Suprapubic skin (tissue), 4 donors: ENCODE measurements at regions not wholly inside any gene's neighbourhood (a gene's known extent, or its start where the extent isn't known, plus 50 kb on each side); places are given as distances from the start of the nearest gene placed in this dataset.
"Not testable (repeated sequence)": the region's sequence is repeated elsewhere in the genome, so short reads cannot be mapped to it uniquely, and the experiment has no call there.

Source experiments
- DNase-seq, 2 donors: peaks; one replicate each; pipeline ENCODE4 v3.0.0-alpha.2; 2019; ENCODE audit warnings: low spot score in 2 of 2
- H3K27ac ChIP-seq: fragments of 200-600 bp; sonication (generic); one replicate; pipeline ENCODE4 v1.5.1; 2019
- H3K27me3 ChIP-seq: fragments of 200-600 bp; sonication (generic); one replicate; pipeline ENCODE4 v1.5.1; 2019
- H3K36me3 ChIP-seq: fragments of 200-600 bp; sonication (generic); one replicate; pipeline ENCODE4 v1.5.1; 2019
- H3K4me1 ChIP-seq: fragments of 200-600 bp; sonication (generic); one replicate; pipeline ENCODE4 v1.5.1; 2019
- H3K4me3 ChIP-seq: fragments of 200-600 bp; sonication (generic); one replicate; pipeline ENCODE4 v1.5.1; 2019; ENCODE audit warnings: mild to moderate bottlenecking
- H3K9me3 ChIP-seq: fragments of 200-600 bp; sonication (generic); one replicate; pipeline ENCODE4 v1.5.1; 2019
- CTCF ChIP-seq, 2 donors: fragments of 200-600 bp in 1 of 2; fragments of 450-650 bp in 1 of 2; sonication (generic) in 1 of 2; IDR thresholded peaks; one replicate each; pipeline ENCODE4 v1.5.1; 2016 to 2019; ENCODE audit warnings: antibody characterized with exemption in 2 of 2, mild to moderate bottlenecking in 1 of 2, moderate library complexity in 1 of 2
- EP300 ChIP-seq: sonication (generic); formaldehyde crosslinking; IDR thresholded peaks from one replicate; pipeline ENCODE4 v1.6.1; 2017; ENCODE audit warnings: antibody characterized with exemption
- POLR2A ChIP-seq, 2 donors: fragments of 450-650 bp; IDR thresholded peaks; one replicate each; pipeline ENCODE4 v1.6.1; 2017; ENCODE audit warnings: antibody characterized with exemption in 2 of 2, mild to moderate bottlenecking in 2 of 2, moderate library complexity in 2 of 2
- POLR2AphosphoS5 ChIP-seq, 3 donors: sonication (generic); formaldehyde crosslinking; IDR thresholded peaks; one replicate each; pipeline ENCODE4 v1.6.1; 2017; ENCODE audit warnings: antibody characterized with exemption in 3 of 3
- WGBS: methylation state at CpG from one replicate; pipeline ENCODE4 v1.1.5; 2018; 5-methylcytosine and 5-hydroxymethylcytosine counted together

- Histone ChIP-seq H3K4me3 (no peak overlapping the region), H3K4me1 (peaks cover 23% of the 10 kb centered on the region), H3K9me3 (no peaks in the 10 kb centered on the region), H3K36me3 (no peaks in the 10 kb centered on the region), H3K27ac (no peak overlapping the region), H3K27me3 (peaks cover 8% of the 10 kb centered on the region)
- WGBS: 61% methylated on average over 8 of the region's 8 CpGs
- TF ChIP-seq CTCF (IDR thresholded peaks at IDR 0.05) (no peak), POLR2AphosphoS5 (IDR thresholded peaks at IDR 0.05) (no peak), EP300 (no peak), POLR2A (IDR thresholded peaks at IDR 0.05) (no peak)
- peak in 1 of 2 donors; percentile 44 for DNase-seq
These were observed 110.3 kb upstream of the TMEM45B start for GRCh38 chr11:129705341-129705740.

- TF ChIP-seq POLR2A (IDR thresholded peaks at IDR 0.05) (no peak), POLR2AphosphoS5 (IDR thresholded peaks at IDR 0.05) (no peak), CTCF (IDR thresholded peaks at IDR 0.05) (no peak), EP300 (no peak)
- no peak for DNase-seq
- H3K9me3 ChIP-seq: no peaks in the 10 kb centered on the region
- H3K4me1 ChIP-seq: peaks cover 23% of the 10 kb centered on the region
- H3K27ac ChIP-seq: no peak overlapping the region
- no peaks in the 10 kb centered on the region for H3K36me3 ChIP-seq
- H3K27me3 ChIP-seq: peaks cover 10% of the 10 kb centered on the region
- H3K4me3 ChIP-seq: no peak overlapping the region
- WGBS: 63% methylated on average over 7 of the region's 7 CpGs
These were observed 109.7 kb upstream of the TMEM45B start for GRCh38 chr11:129705933-129706332.

GRCh38 chr11:129709801-129710398 lies 105.7 kb upstream of the TMEM45B start:
- WGBS: 85% methylated on average over 15 of the region's 15 CpGs
- Histone ChIP-seq H3K4me1 (peaks cover 3% of the 10 kb centered on the region), H3K9me3 (no peaks in the 10 kb centered on the region), H3K36me3 (no peaks in the 10 kb centered on the region), H3K27me3 (peaks cover 10% of the 10 kb centered on the region), H3K27ac (no peak overlapping the region), H3K4me3 (no peak overlapping the region)
- TF ChIP-seq POLR2AphosphoS5 (IDR thresholded peaks at IDR 0.05): no peak
- TF ChIP-seq EP300: no peak
- TF ChIP-seq CTCF (IDR thresholded peaks at IDR 0.05): no peak
- peak in 1 of 2 donors; percentile 45 for DNase-seq

GRCh38 chr11:129710423-129710822 lies 105.2 kb upstream of the TMEM45B start:
- WGBS: 82% methylated on average over 2 of the region's 2 CpGs
- Histone ChIP-seq H3K27me3 (peaks cover 10% of the 10 kb centered on the region), H3K36me3 (no peaks in the 10 kb centered on the region), H3K27ac (no peak overlapping the region), H3K9me3 (no peaks in the 10 kb centered on the region), H3K4me3 (no peak overlapping the region), H3K4me1 (no peaks in the 10 kb centered on the region)
- TF ChIP-seq POLR2AphosphoS5 (IDR thresholded peaks at IDR 0.05) (no peak), CTCF (IDR thresholded peaks at IDR 0.05) (no peak), POLR2A (IDR thresholded peaks at IDR 0.05) (no peak), EP300 (no peak)
- DNase-seq: peak in 1 of 2 donors; percentile 43

GRCh38 chr11:129711760-129712159 lies 103.9 kb upstream of the TMEM45B start:
- Histone ChIP-seq H3K27ac (no peak overlapping the region), H3K27me3 (peaks cover 10% of the 10 kb centered on the region), H3K36me3 (no peaks in the 10 kb centered on the region), H3K4me3 (no peak overlapping the region), H3K9me3 (no peaks in the 10 kb centered on the region), H3K4me1 (no peaks in the 10 kb centered on the region)
- no peak for DNase-seq
- WGBS: 76% methylated on average over 3 of the region's 3 CpGs
- TF ChIP-seq POLR2A (IDR thresholded peaks at IDR 0.05) (no peak), POLR2AphosphoS5 (IDR thresholded peaks at IDR 0.05) (no peak), EP300 (no peak), CTCF (IDR thresholded peaks at IDR 0.05) (no peak)

- H3K4me3 ChIP-seq, H3K27ac ChIP-seq, H3K9me3 ChIP-seq, H3K27me3 ChIP-seq, H3K4me1 ChIP-seq, H3K36me3 ChIP-seq: not testable (repeated sequence)
- 89% methylated on average over 24 of the region's 25 CpGs for WGBS
- peak in 1 of 2 donors; percentile 29 for DNase-seq
These were observed 103.0 kb upstream of the TMEM45B start for GRCh38 chr11:129712486-129713240.
